ENCODE measurements at regions not wholly inside any gene's neighbourhood (a gene's known extent, or its start where the extent isn't known, plus 50 kb on each side); places are given as distances from the start of the nearest gene placed in this dataset.

DNA sequence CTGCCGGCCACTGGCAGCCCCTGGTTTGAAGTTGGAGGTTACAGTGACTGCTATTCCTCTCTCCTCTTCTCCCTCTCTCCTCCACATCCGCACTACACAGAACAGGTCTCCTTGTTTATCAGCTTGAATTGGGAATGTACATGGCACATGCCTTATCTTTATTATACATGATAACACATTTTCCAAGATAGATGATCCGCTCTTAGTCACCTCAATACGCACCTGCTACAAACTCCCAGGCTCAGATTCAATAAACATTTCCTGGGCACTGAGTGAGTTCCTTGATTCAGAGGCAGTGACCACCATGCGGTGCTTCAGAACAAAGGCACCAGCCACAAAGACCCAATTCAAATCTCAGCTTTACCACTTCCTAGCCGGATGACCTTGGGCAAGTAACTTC is 227.7 kb downstream of the TSHZ3 start:
- Mint-ChIP-seq H3K27me3 (ENCODE audit: low read depth) (no peaks in the 10 kb centered on the region), H3K4me1 (no peaks in the 10 kb centered on the region), H3K36me3 (no peaks in the 10 kb centered on the region), H3K27ac (no peak overlapping the region), H3K4me3 (no peak overlapping the region), H3K9me3 (peaks cover 8% of the 10 kb centered on the region; the same call in 1 of the 2 replicates)
- ChIA-PET CTCF (interaction anchor here (0.7 to 3.4 kb wide), 2 partner anchors 67 to 325 kb away, joined by 3 to 9 read pairs; no protein-coding TSS in a partner anchor), POLR2A (interaction anchor here (1.0 kb wide), 1 partner anchor 11 kb away, joined by 3 read pairs; no protein-coding TSS in a partner anchor)
- TF ChIP-seq RORB (CRISPR knock-in tag; IDR thresholded peaks at IDR 0.05): no peak
- TF ChIP-seq NR2C2 (CRISPR knock-in tag; IDR thresholded peaks at IDR 0.05): no peak
- TF ChIP-seq NFE2L1 (CRISPR knock-in tag; IDR thresholded peaks at IDR 0.05): no peak
- TF ChIP-seq, protein P1, sequence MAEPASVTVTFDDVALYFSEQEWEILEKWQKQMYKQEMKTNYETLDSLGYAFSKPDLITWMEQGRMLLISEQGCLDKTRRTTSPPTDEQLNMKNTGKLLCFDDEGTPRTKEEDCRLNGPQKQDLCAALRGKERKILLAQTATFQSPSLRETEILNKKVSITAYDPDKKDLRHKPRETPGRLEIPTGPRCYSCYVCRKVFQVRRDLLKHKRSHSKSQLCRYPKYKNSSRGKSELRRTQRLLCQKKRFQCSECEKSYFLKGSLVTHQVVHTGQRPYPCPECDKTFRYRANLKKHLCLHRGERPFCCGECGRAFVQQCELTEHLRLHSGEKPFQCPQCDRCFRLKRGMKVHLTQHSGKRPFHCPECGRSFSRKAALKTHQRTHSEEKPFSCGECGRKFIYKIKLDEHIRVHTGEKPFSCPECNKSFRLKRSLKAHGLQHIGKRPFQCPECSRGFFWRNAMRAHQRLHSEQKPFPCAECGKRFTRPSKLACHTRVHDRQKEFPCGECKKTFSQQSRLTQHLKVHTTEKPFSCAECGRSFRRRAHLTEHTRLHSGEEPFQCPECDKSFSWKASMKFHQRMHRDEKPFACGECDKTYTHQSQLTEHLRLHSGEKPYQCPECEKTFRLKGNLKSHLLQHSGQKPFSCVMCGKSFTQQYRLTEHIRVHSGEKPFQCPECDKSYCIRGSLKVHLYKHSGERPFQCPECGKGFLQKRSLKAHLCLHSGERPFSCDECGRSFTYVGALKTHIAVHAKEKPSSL (CRISPR knock-in tag; conservative IDR thresholded peaks at IDR 0.05): no peak
- no peak for TF ChIP-seq CREB1 (CRISPR knock-in tag; IDR thresholded peaks at IDR 0.05)
- TF ChIP-seq, protein P2, sequence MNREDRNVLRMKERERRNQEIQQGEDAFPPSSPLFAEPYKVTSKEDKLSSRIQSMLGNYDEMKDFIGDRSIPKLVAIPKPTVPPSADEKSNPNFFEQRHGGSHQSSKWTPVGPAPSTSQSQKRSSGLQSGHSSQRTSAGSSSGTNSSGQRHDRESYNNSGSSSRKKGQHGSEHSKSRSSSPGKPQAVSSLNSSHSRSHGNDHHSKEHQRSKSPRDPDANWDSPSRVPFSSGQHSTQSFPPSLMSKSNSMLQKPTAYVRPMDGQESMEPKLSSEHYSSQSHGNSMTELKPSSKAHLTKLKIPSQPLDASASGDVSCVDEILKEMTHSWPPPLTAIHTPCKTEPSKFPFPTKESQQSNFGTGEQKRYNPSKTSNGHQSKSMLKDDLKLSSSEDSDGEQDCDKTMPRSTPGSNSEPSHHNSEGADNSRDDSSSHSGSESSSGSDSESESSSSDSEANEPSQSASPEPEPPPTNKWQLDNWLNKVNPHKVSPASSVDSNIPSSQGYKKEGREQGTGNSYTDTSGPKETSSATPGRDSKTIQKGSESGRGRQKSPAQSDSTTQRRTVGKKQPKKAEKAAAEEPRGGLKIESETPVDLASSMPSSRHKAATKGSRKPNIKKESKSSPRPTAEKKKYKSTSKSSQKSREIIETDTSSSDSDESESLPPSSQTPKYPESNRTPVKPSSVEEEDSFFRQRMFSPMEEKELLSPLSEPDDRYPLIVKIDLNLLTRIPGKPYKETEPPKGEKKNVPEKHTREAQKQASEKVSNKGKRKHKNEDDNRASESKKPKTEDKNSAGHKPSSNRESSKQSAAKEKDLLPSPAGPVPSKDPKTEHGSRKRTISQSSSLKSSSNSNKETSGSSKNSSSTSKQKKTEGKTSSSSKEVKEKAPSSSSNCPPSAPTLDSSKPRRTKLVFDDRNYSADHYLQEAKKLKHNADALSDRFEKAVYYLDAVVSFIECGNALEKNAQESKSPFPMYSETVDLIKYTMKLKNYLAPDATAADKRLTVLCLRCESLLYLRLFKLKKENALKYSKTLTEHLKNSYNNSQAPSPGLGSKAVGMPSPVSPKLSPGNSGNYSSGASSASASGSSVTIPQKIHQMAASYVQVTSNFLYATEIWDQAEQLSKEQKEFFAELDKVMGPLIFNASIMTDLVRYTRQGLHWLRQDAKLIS (CRISPR knock-in tag; IDR thresholded peaks at IDR 0.05; ENCODE audit: borderline replicate concordance): no peak
- no peak for TF ChIP-seq ZNF263 (CRISPR knock-in tag; IDR thresholded peaks at IDR 0.05; ENCODE audit: low read depth)
- TF ChIP-seq, protein P3, sequence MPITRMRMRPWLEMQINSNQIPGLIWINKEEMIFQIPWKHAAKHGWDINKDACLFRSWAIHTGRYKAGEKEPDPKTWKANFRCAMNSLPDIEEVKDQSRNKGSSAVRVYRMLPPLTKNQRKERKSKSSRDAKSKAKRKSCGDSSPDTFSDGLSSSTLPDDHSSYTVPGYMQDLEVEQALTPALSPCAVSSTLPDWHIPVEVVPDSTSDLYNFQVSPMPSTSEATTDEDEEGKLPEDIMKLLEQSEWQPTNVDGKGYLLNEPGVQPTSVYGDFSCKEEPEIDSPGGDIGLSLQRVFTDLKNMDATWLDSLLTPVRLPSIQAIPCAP (CRISPR knock-in tag; IDR thresholded peaks at IDR 0.05): no peak
- no peak for TF ChIP-seq NR1H2 (CRISPR knock-in tag; IDR thresholded peaks at IDR 0.05)
- TF ChIP-seq, protein P4, sequence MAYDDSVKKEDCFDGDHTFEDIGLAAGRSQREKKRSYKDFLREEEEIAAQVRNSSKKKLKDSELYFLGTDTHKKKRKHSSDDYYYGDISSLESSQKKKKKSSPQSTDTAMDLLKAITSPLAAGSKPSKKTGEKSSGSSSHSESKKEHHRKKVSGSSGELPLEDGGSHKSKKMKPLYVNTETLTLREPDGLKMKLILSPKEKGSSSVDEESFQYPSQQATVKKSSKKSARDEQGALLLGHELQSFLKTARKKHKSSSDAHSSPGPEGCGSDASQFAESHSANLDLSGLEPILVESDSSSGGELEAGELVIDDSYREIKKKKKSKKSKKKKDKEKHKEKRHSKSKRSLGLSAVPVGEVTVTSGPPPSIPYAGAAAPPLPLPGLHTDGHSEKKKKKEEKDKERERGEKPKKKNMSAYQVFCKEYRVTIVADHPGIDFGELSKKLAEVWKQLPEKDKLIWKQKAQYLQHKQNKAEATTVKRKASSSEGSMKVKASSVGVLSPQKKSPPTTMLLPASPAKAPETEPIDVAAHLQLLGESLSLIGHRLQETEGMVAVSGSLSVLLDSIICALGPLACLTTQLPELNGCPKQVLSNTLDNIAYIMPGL (CRISPR knock-in tag; IDR thresholded peaks at IDR 0.05): no peak
- no peak for TF ChIP-seq JAZF1 (CRISPR knock-in tag; IDR thresholded peaks at IDR 0.05)
- no peak for TF ChIP-seq NFYB (CRISPR knock-in tag; conservative IDR thresholded peaks at IDR 0.05; ENCODE audit: low read depth)
- TF ChIP-seq, protein P5, sequence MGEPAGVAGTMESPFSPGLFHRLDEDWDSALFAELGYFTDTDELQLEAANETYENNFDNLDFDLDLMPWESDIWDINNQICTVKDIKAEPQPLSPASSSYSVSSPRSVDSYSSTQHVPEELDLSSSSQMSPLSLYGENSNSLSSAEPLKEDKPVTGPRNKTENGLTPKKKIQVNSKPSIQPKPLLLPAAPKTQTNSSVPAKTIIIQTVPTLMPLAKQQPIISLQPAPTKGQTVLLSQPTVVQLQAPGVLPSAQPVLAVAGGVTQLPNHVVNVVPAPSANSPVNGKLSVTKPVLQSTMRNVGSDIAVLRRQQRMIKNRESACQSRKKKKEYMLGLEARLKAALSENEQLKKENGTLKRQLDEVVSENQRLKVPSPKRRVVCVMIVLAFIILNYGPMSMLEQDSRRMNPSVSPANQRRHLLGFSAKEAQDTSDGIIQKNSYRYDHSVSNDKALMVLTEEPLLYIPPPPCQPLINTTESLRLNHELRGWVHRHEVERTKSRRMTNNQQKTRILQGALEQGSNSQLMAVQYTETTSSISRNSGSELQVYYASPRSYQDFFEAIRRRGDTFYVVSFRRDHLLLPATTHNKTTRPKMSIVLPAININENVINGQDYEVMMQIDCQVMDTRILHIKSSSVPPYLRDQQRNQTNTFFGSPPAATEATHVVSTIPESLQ (CRISPR knock-in tag; IDR thresholded peaks at IDR 0.05): no peak
- TF ChIP-seq, protein P6, sequence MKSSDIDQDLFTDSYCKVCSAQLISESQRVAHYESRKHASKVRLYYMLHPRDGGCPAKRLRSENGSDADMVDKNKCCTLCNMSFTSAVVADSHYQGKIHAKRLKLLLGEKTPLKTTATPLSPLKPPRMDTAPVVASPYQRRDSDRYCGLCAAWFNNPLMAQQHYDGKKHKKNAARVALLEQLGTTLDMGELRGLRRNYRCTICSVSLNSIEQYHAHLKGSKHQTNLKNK (CRISPR knock-in tag; IDR thresholded peaks at IDR 0.05): no peak
- DNase-seq (ENCODE audit: low spot score) (no peak), ATAC-seq (no peak)

DNA sequence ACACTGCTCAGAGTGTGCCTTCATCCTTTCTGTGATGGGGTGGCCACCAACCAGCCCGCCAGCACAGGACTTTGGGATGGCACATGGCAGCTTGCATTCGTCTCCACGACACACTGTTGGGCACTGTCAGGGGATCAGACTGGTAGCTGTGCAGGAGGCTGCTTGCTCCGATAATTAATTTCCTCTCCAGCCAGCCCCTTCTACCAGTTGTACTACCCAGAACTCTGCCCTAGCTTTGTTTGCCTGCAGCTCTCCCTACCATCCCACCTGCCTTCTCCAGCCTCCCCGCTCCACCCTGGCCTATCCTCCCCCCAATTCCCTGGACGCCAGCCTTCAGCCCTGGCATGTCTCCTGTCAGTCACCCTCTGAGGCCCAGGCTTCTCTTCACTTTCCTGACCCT is 228.3 kb downstream of the TSHZ3 start:
- ChIA-PET POLR2A (interaction anchor here (0.6 kb wide), 1 partner anchor 96 kb away, joined by 5 read pairs; no protein-coding TSS in a partner anchor), CTCF (interaction anchor here (0.7 to 1.0 kb wide), 2 partner anchors 66 to 120 kb away, joined by 3 to 4 read pairs; no protein-coding TSS in a partner anchor)
- no peaks in the 10 kb centered on the region for H3K27me3 Mint-ChIP-seq (ENCODE audit: low read depth)
- H3K36me3 Mint-ChIP-seq: no peaks in the 10 kb centered on the region
- ATAC-seq: no peak
- peaks cover 8% of the 10 kb centered on the region; the same call in 1 of the 2 replicates for H3K9me3 Mint-ChIP-seq
- H3K4me1 Mint-ChIP-seq: no peaks in the 10 kb centered on the region
- no peak for DNase-seq (ENCODE audit: low spot score)
- no peak overlapping the region for H3K4me3 Mint-ChIP-seq
- no peak overlapping the region for H3K27ac Mint-ChIP-seq
- TF ChIP-seq ZNF263 (CRISPR knock-in tag; IDR thresholded peaks at IDR 0.05; ENCODE audit: low read depth): no peak
- TF ChIP-seq, protein P7, sequence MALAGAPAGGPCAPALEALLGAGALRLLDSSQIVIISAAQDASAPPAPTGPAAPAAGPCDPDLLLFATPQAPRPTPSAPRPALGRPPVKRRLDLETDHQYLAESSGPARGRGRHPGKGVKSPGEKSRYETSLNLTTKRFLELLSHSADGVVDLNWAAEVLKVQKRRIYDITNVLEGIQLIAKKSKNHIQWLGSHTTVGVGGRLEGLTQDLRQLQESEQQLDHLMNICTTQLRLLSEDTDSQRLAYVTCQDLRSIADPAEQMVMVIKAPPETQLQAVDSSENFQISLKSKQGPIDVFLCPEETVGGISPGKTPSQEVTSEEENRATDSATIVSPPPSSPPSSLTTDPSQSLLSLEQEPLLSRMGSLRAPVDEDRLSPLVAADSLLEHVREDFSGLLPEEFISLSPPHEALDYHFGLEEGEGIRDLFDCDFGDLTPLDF (CRISPR knock-in tag; IDR thresholded peaks at IDR 0.05): no peak
- no peak for TF ChIP-seq ZNF232 (CRISPR knock-in tag; IDR thresholded peaks at IDR 0.05)
- TF ChIP-seq SMAD4 (CRISPR knock-in tag; IDR thresholded peaks at IDR 0.05): no peak
- no peak for TF ChIP-seq ZNF219 (CRISPR knock-in tag; IDR thresholded peaks at IDR 0.05; ENCODE audit: borderline replicate concordance)
- TF ChIP-seq, protein P5 (CRISPR knock-in tag; IDR thresholded peaks at IDR 0.05): no peak
- TF ChIP-seq ELF4 (CRISPR knock-in tag; IDR thresholded peaks at IDR 0.05; ENCODE audit: low read depth): no peak
